Panc1 (cell line): ENCODE measurements at regions not wholly inside any gene's neighbourhood (a gene's known extent, or its start where the extent isn't known, plus 50 kb on each side); places are given as distances from the start of the nearest gene placed in this dataset.

Experiments
- ATAC-seq: fragments of 200-7000 bp; cut with Tn5 transposase; 2 replicates; pipeline ENCODE4 v1.9.1; 2020; ENCODE audit warnings: mild to moderate bottlenecking, moderate library complexity
- BruUV-seq: library from RNA; stranded (reverse); fragments of 400-500 nt; replicated peaks from 2 replicates; lab custom pipeline; 2021; lab: Mats Ljungman, UMichigan
- CTCF ChIA-PET: fragments of 300-600 bp; sonication (Branson Sonifier 250); formaldehyde crosslinking; loops from one replicate; lab custom pipeline; 2022; ENCODE audit warnings: antibody characterized with exemption; lab: Charles Lee
- POLR2A ChIA-PET: fragments of 300-600 bp; sonication (Branson Sonifier 250); formaldehyde crosslinking; loops from one replicate; lab custom pipeline; 2022; ENCODE audit warnings: antibody characterized with exemption; lab: Charles Lee
- DNase-seq: peaks from one replicate; pipeline ENCODE4 v3.0.0-alpha.2; 2010; ENCODE audit warnings: low read depth, low spot score
- H3K27ac ChIP-seq: 2 replicates; pipeline ENCODE4 v1.5.1; 2011; ENCODE audit warnings: mild to moderate bottlenecking, low read length, inconsistent platforms
- H3K27me3 ChIP-seq: fragments of 200-500 bp; sonication (Bioruptor generic); 2 replicates; pipeline ENCODE4 v1.6.0; 2014; ENCODE audit warnings: low read length, inconsistent platforms; ENCODE audit not compliant: control insufficient read depth, insufficient read depth
- H3K36me3 ChIP-seq: fragments of 200-500 bp; sonication (Bioruptor generic); 2 replicates; pipeline ENCODE4 v1.5.1; 2014; ENCODE audit warnings: inconsistent platforms, mild to moderate bottlenecking, low read length, moderate library complexity; ENCODE audit not compliant: control insufficient read depth, insufficient read depth
- H3K4me1 ChIP-seq: 2 replicates; pipeline ENCODE4 v1.5.1; 2011; ENCODE audit warnings: inconsistent platforms, mild to moderate bottlenecking, low read length, moderate library complexity; ENCODE audit not compliant: control insufficient read depth, insufficient read depth
- H3K4me3 ChIP-seq, 2 experiments: 2 replicates each; pipeline ENCODE4 v1.5.1; 2011 to 2012; ENCODE audit warnings: low read depth in 2 of 2, low read length in 2 of 2, mild to moderate bottlenecking in 2 of 2, inconsistent platforms in 1 of 2, moderate library complexity in 1 of 2
- H3K9me3 ChIP-seq: fragments of 200-500 bp; sonication (Bioruptor generic); 2 replicates; pipeline ENCODE4 v1.5.1; 2014; ENCODE audit warnings: low read depth, mild to moderate bottlenecking, inconsistent platforms, low read length, moderate library complexity; ENCODE audit not compliant: control insufficient read depth, insufficient read depth
- CTCF ChIP-seq: fragments of 450-650 bp; IDR thresholded peaks from 2 replicates; pipeline ENCODE4 v1.5.1; 2017; ENCODE audit warnings: mild to moderate bottlenecking
- POLR2AphosphoS5 ChIP-seq: IDR thresholded peaks from 2 replicates; pipeline ENCODE4 v1.6.1; 2012; ENCODE audit warnings: mild to moderate bottlenecking, low read depth, low read length, moderate library complexity
- REST ChIP-seq, 2 experiments: IDR thresholded peaks; 2 replicates each; pipeline ENCODE4 v1.6.1; 2011 to 2012; ENCODE audit warnings: low read depth in 2 of 2, control low read depth in 1 of 2, low read length in 1 of 2, mild to moderate bottlenecking in 1 of 2, moderate library complexity in 1 of 2; ENCODE audit not compliant: insufficient read depth in 1 of 2
- SIN3A ChIP-seq: IDR thresholded peaks from 2 replicates; pipeline ENCODE4 v1.6.1; 2012; ENCODE audit warnings: low read depth, mild to moderate bottlenecking, low read length, moderate library complexity, borderline replicate concordance; ENCODE audit not compliant: insufficient read depth
- TCF7L2 ChIP-seq: IDR thresholded peaks from 2 replicates; pipeline ENCODE4 v1.6.1; 2011; ENCODE audit warnings: mild to moderate bottlenecking, low read depth, low read length, inconsistent platforms
- in situ Hi-C: cut with HindIII; loops from 2 replicates; pipeline ENCODE4 v1.10.0; 2016; ENCODE audit warnings: low sequenced_read_pairs, low pct_unique_long_range_greater_than_20kb
- intact Hi-C: fragments of 100-400 bp; cut with micrococcal nuclease; formaldehyde crosslinking; loops from one replicate; pipeline ENCODE4 v1.10.0; 2022; ENCODE audit not compliant: unreplicated experiment

GRCh38 chr10:62550173-62550572, 176.0 kb downstream of the ZNF365 start:
- Histone ChIP-seq H3K27ac (no peak overlapping the region), H3K4me1 (no peaks in the 10 kb centered on the region), H3K9me3 (no peaks in the 10 kb centered on the region), H3K36me3 (no peaks in the 10 kb centered on the region), H3K27me3 (no peaks in the 10 kb centered on the region; the same call in 1 of the 2 replicates), H3K4me3 (no peak overlapping the region)
- CTCF ChIA-PET: no interaction called here
- in situ Hi-C loops: no loop called here
- no peak for ATAC-seq
- intact Hi-C loops: no loop called here
- DNase-seq: no peak
- no TSS peak for BruUV-seq
- POLR2A ChIA-PET: no interaction called here
- TF ChIP-seq REST (IDR thresholded peaks at IDR 0.05; ENCODE audit: insufficient read depth in 1 of 2, low read depth in 2 of 2, low read length in 1 of 2) (no peak), TCF7L2 (no peak), CTCF (no peak), POLR2AphosphoS5 (no peak), SIN3A (no peak)

- no peaks in the 10 kb centered on the region for H3K9me3 ChIP-seq
- H3K27ac ChIP-seq: no peak overlapping the region
- H3K27me3 ChIP-seq: no peaks in the 10 kb centered on the region
- intact Hi-C loops (no loop called here), in situ Hi-C loops (no loop called here)
- TF ChIP-seq SIN3A: no peak
- no peak for TF ChIP-seq POLR2AphosphoS5
- no peak for TF ChIP-seq REST (IDR thresholded peaks at IDR 0.05; ENCODE audit: insufficient read depth in 1 of 2, low read depth in 2 of 2, low read length in 1 of 2)
- TF ChIP-seq CTCF: peak; percentile 71
- TF ChIP-seq TCF7L2: no peak
- no peaks in the 10 kb centered on the region for H3K4me1 ChIP-seq
- CTCF ChIA-PET: no interaction called here
- H3K4me3 ChIP-seq: no peak overlapping the region
- DNase-seq (no peak), ATAC-seq (peak; percentile 65; the same call in 1 of the 2 replicates)
- POLR2A ChIA-PET: no interaction called here
- no TSS peak for BruUV-seq
- H3K36me3 ChIP-seq: no peaks in the 10 kb centered on the region
Measured at GRCh38 chr10:62554632-62555199, 180.5 kb downstream of the ZNF365 start.
